Smooth muscle cell (in vitro differentiated cells): ENCODE measurements at regions not wholly inside any gene's neighbourhood (a gene's known extent, or its start where the extent isn't known, plus 50 kb on each side); places are given as distances from the start of the nearest gene placed in this dataset.

Source experiments
- DNase-seq: peaks from one replicate; lab custom pipeline; 2025; ENCODE audit not compliant: unreplicated experiment; lab: John Stamatoyannopoulos, UW
- H2AFZ ChIP-seq: fragments of 200-600 bp; sonication (generic); 2 replicates; pipeline ENCODE4 v1.6.0; 2016; ENCODE audit warnings: antibody characterized with exemption, low read depth, mild to moderate bottlenecking
- H3F3A ChIP-seq: fragments of 200-600 bp; sonication (generic); 2 replicates; pipeline ENCODE4 v1.6.0; 2017; ENCODE audit warnings: antibody characterized with exemption, low read depth
- H3K27ac ChIP-seq: fragments of 200-600 bp; sonication (generic); 2 replicates; pipeline ENCODE4 v1.5.1; 2016; ENCODE audit warnings: low read depth, mild to moderate bottlenecking
- H3K27me3 ChIP-seq: fragments of 200-600 bp; sonication (generic); 2 replicates; pipeline ENCODE4 v1.6.1; 2016; ENCODE audit warnings: low read depth, mild to moderate bottlenecking
- H3K36me3 ChIP-seq: fragments of 200-600 bp; sonication (generic); 2 replicates; pipeline ENCODE4 v1.5.1; 2016; ENCODE audit warnings: low read depth
- H3K4me1 ChIP-seq: fragments of 200-600 bp; sonication (generic); 2 replicates; pipeline ENCODE4 v1.5.1; 2016; ENCODE audit warnings: low read depth
- H3K4me2 ChIP-seq: fragments of 200-600 bp; sonication (generic); 2 replicates; pipeline ENCODE4 v1.6.0; 2016; ENCODE audit warnings: mild to moderate bottlenecking
- H3K4me3 ChIP-seq: fragments of 200-600 bp; sonication (generic); 2 replicates; pipeline ENCODE4 v1.5.1; 2016; ENCODE audit warnings: mild to moderate bottlenecking
- H3K79me2 ChIP-seq: fragments of 200-600 bp; sonication (generic); 2 replicates; pipeline ENCODE4 v1.6.0; 2016; ENCODE audit warnings: low read depth, mild to moderate bottlenecking
- H3K9ac ChIP-seq: fragments of 200-600 bp; sonication (generic); 2 replicates; pipeline ENCODE4 v1.6.0; 2016; ENCODE audit warnings: low read depth
- H3K9me3 ChIP-seq: fragments of 200-600 bp; sonication (generic); replicated peaks from 2 replicates; pipeline ENCODE4 v1.5.1; 2016; ENCODE audit warnings: low read depth
- H4K20me1 ChIP-seq: fragments of 200-600 bp; sonication (generic); 2 replicates; pipeline ENCODE4 v1.6.0; 2016; ENCODE audit warnings: low read depth
- CTCF ChIP-seq: fragments of 200-600 bp; sonication (generic); IDR thresholded peaks from 2 replicates; pipeline ENCODE4 v1.5.1; 2017; ENCODE audit warnings: borderline replicate concordance, mild to moderate bottlenecking, antibody characterized with exemption; ENCODE audit not compliant: insufficient read depth, poor library complexity, severe bottlenecking
- WGBS: methylation state at CpG from one replicate; pipeline ENCODE4 v1.1.7; 2016; ENCODE audit warnings: low lambda C conversion rate; 5-methylcytosine and 5-hydroxymethylcytosine counted together

DNA sequence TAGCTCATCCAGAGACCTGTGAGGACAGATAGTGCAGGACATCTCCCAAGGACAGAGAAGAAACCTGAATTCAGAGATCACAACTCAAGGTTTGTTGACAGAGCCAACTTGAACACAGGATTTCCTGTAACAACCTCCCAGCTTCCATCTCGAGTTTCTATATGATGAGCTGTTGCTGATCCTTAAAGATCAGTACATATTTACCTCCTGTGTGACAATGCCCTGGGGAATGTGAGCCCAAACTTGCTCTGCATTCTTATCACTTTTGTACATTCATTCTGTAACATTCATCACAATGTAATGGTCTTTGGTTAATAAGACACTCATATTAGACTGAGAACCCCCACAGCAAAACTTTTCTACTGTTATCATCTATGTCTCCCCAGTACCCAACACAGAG, 468.6 kb downstream of the XPNPEP1 start:
- Histone ChIP-seq H3K27ac (no peak overlapping the region), H3K27me3 (peaks cover 66% of the 10 kb centered on the region), H3K4me3 (no peak overlapping the region), H3K9me3 (no peaks in the 10 kb centered on the region), H3K36me3 (no peaks in the 10 kb centered on the region), H3K4me1 (peaks cover 29% of the 10 kb centered on the region), H3K79me2 (no peaks in the 10 kb centered on the region), H3F3A (no peaks in the 10 kb centered on the region), H2AFZ (no peak overlapping the region), H4K20me1 (no peaks in the 10 kb centered on the region), H3K4me2 (no peak overlapping the region), H3K9ac (no peak overlapping the region)
- WGBS: 26% methylated on average over 1 of the region's 1 CpG
- TF ChIP-seq CTCF: no peak
- DNase-seq: no peak

DNA sequence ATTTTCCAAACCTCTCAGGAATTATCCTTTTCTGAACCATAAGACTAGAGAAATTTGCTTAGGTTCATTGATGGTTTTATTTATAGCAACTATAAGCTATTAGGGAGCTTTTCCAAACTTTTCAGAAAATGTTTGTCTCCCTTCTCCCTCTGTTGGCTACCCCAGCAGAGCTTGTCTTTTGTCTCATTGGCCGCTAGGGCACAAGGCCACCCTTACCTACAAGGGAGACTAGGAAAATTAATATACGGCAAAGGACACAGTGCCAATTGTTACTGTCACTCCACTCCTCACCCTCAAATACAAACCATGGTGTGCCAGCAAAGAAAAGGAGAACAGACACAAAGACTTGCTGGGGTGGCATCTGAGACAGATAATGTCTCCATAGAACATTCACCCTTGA, 471.4 kb downstream of the XPNPEP1 start:
- no peaks in the 10 kb centered on the region for H3K36me3 ChIP-seq
- H4K20me1 ChIP-seq: no peaks in the 10 kb centered on the region
- H3K27ac ChIP-seq: no peak overlapping the region
- no peak for DNase-seq
- WGBS: 78% methylated on average over 2 of the region's 2 CpGs
- no peaks in the 10 kb centered on the region for H3F3A ChIP-seq
- no peak overlapping the region for H3K4me2 ChIP-seq
- no peak overlapping the region for H3K4me3 ChIP-seq
- H3K79me2 ChIP-seq: no peaks in the 10 kb centered on the region
- H3K4me1 ChIP-seq: peaks cover 26% of the 10 kb centered on the region
- no peak overlapping the region for H3K9ac ChIP-seq
- peaks cover 40% of the 10 kb centered on the region for H3K27me3 ChIP-seq
- no peak overlapping the region for H2AFZ ChIP-seq
- no peak for TF ChIP-seq CTCF
- H3K9me3 ChIP-seq: no peaks in the 10 kb centered on the region

DNA sequence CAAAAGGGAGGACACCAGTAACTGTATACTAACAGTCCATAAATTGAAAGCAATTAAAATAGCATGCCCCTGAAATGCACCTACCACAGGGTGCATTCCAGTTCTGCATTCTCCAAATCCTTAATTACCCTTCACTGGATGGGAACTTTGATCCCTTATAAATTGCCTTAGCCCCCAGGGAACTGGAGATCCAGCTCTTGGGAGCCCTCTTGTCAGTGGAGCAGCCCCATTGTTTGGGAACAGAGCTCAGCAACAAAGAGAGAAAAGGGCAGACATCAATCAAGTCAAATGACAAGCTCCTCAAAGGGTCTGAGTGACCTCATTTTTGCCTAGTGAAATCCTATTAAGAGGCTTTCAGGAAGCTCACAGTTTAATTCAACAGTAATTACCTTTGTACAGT, 472.6 kb downstream of the XPNPEP1 start:
- Histone ChIP-seq H3K27me3 (peaks cover 28% of the 10 kb centered on the region), H2AFZ (no peak overlapping the region), H3K4me2 (no peak overlapping the region), H3K36me3 (no peaks in the 10 kb centered on the region), H3K9ac (no peak overlapping the region), H3F3A (no peaks in the 10 kb centered on the region), H3K79me2 (no peaks in the 10 kb centered on the region), H4K20me1 (no peaks in the 10 kb centered on the region), H3K4me1 (peaks cover 20% of the 10 kb centered on the region), H3K27ac (no peak overlapping the region), H3K4me3 (no peak overlapping the region), H3K9me3 (no peaks in the 10 kb centered on the region)
- TF ChIP-seq CTCF: no peak
- DNase-seq: no peak

- no peaks in the 10 kb centered on the region for H3K9me3 ChIP-seq
- H3K79me2 ChIP-seq: no peaks in the 10 kb centered on the region
- DNase-seq: no peak
- H2AFZ ChIP-seq: no peak overlapping the region
- H3K4me2 ChIP-seq: no peak overlapping the region
- no peak overlapping the region for H3K4me3 ChIP-seq
- TF ChIP-seq CTCF: no peak
- H3K9ac ChIP-seq: no peak overlapping the region
- H3K27me3 ChIP-seq: no peaks in the 10 kb centered on the region
- no peaks in the 10 kb centered on the region for H3F3A ChIP-seq
- H3K27ac ChIP-seq: no peak overlapping the region
- no peaks in the 10 kb centered on the region for H4K20me1 ChIP-seq
- H3K4me1 ChIP-seq: peaks cover 7% of the 10 kb centered on the region
- H3K36me3 ChIP-seq: no peaks in the 10 kb centered on the region
These were observed 489.9 kb downstream of the XPNPEP1 start for GRCh38 chr10:109433434-109433833.
